Panc1 (cell line): ENCODE measurements at regions not wholly inside any gene's neighbourhood (a gene's known extent, or its start where the extent isn't known, plus 50 kb on each side); places are given as distances from the start of the nearest gene placed in this dataset.
"Not testable (repeated sequence)": the region's sequence is repeated elsewhere in the genome, so short reads cannot be mapped to it uniquely, and the experiment has no call there.

Experiments
- POLR2AphosphoS5 ChIP-seq: IDR thresholded peaks from 2 replicates; pipeline ENCODE4 v1.6.1; 2012; ENCODE audit warnings: mild to moderate bottlenecking, low read depth, low read length, moderate library complexity
- TF ChIP-seq, protein P1 (sequence below): fragments of 450-650 bp; IDR thresholded peaks from 2 replicates; pipeline ENCODE4 v1.5.1; 2017; ENCODE audit warnings: mild to moderate bottlenecking
- TF ChIP-seq, protein P2 (sequence below), 2 experiments: IDR thresholded peaks; 2 replicates each; pipeline ENCODE4 v1.6.1; 2011 to 2012; ENCODE audit warnings: low read depth in 2 of 2, control low read depth in 1 of 2, low read length in 1 of 2, mild to moderate bottlenecking in 1 of 2, moderate library complexity in 1 of 2; ENCODE audit not compliant: insufficient read depth in 1 of 2

GRCh38 chr6:168850027-168850736, 403.5 kb downstream of the THBS2 start:
- TF ChIP-seq, protein P1, sequence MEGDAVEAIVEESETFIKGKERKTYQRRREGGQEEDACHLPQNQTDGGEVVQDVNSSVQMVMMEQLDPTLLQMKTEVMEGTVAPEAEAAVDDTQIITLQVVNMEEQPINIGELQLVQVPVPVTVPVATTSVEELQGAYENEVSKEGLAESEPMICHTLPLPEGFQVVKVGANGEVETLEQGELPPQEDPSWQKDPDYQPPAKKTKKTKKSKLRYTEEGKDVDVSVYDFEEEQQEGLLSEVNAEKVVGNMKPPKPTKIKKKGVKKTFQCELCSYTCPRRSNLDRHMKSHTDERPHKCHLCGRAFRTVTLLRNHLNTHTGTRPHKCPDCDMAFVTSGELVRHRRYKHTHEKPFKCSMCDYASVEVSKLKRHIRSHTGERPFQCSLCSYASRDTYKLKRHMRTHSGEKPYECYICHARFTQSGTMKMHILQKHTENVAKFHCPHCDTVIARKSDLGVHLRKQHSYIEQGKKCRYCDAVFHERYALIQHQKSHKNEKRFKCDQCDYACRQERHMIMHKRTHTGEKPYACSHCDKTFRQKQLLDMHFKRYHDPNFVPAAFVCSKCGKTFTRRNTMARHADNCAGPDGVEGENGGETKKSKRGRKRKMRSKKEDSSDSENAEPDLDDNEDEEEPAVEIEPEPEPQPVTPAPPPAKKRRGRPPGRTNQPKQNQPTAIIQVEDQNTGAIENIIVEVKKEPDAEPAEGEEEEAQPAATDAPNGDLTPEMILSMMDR: not testable (repeated sequence)
- not testable (repeated sequence) for TF ChIP-seq POLR2AphosphoS5
- TF ChIP-seq, protein P2, sequence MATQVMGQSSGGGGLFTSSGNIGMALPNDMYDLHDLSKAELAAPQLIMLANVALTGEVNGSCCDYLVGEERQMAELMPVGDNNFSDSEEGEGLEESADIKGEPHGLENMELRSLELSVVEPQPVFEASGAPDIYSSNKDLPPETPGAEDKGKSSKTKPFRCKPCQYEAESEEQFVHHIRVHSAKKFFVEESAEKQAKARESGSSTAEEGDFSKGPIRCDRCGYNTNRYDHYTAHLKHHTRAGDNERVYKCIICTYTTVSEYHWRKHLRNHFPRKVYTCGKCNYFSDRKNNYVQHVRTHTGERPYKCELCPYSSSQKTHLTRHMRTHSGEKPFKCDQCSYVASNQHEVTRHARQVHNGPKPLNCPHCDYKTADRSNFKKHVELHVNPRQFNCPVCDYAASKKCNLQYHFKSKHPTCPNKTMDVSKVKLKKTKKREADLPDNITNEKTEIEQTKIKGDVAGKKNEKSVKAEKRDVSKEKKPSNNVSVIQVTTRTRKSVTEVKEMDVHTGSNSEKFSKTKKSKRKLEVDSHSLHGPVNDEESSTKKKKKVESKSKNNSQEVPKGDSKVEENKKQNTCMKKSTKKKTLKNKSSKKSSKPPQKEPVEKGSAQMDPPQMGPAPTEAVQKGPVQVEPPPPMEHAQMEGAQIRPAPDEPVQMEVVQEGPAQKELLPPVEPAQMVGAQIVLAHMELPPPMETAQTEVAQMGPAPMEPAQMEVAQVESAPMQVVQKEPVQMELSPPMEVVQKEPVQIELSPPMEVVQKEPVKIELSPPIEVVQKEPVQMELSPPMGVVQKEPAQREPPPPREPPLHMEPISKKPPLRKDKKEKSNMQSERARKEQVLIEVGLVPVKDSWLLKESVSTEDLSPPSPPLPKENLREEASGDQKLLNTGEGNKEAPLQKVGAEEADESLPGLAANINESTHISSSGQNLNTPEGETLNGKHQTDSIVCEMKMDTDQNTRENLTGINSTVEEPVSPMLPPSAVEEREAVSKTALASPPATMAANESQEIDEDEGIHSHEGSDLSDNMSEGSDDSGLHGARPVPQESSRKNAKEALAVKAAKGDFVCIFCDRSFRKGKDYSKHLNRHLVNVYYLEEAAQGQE (IDR thresholded peaks at IDR 0.05; ENCODE audit: insufficient read depth in 1 of 2, low read depth in 2 of 2, low read length in 1 of 2): not testable (repeated sequence)
